HG03575 (cell line): ENCODE measurements at regions not wholly inside any gene's neighbourhood (a gene's known extent, or its start where the extent isn't known, plus 50 kb on each side); places are given as distances from the start of the nearest gene placed in this dataset.

Source experiments
- ATAC-seq: cut with Tn5 transposase; IDR thresholded peaks from one replicate; pipeline ENCODE4 v1.9.1; 2021; ENCODE audit not compliant: unreplicated experiment, insufficient number of reproducible peaks, low FRiP score; ENCODE audit errors: extremely low read depth

DNA sequence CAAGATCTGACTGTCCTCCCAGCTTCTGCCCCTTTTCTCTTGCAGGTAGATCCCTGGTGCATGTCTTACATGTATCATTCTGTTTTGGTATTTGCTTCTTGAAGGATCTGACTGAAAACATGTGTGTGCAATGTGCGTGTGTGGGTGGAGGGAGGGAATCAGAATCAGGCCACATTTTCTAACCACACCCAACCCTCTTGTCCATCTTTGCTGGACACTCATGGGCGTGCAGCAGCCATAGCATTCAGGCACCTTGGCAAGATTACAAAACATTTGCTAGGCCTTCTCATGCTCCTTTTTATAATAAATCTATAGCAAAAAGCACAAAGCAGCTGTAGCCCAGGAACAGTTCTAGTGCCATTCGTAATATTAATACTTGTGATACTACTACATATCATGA is 233.6 kb upstream of the E2F7 start:
- ATAC-seq: no peak

DNA sequence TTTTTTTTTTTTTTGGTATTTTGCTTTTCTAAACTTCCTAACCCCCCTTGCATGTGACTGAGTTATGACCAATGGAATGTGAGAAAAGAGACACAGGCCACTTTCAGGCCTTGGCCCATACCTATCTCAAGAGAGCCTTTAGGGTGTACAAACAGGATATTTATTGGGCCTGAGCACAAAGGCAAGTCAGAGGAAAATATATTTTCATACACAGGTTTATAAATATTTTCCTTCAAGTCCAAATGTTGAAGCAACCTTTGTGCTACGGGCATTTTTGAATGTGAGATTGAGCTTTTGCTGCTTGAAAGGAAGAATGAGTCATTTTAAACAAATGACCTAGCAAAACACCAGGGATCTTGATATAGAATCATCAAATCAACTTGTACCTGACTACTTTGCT is 228.6 kb upstream of the E2F7 start:
- no peak for ATAC-seq

DNA sequence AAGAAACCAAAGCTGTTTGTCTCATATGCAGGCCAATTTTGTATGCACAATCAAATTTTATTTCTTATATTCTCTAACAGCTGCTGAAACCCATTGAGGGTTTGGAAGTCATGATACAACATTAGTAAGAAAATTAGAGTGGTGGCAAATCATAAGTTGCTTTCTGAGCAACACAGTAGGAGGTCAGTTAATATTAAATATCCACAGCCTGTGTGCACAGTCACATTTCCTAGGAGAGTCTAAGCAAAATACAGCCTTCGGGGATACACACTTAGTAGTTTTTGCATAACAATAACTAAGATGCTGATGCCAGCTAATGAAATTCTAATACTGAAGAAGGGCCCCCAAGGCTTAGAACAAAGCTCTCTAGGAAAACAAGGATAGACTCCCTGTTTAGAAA is 209.6 kb upstream of the E2F7 start:
- no peak for ATAC-seq

DNA sequence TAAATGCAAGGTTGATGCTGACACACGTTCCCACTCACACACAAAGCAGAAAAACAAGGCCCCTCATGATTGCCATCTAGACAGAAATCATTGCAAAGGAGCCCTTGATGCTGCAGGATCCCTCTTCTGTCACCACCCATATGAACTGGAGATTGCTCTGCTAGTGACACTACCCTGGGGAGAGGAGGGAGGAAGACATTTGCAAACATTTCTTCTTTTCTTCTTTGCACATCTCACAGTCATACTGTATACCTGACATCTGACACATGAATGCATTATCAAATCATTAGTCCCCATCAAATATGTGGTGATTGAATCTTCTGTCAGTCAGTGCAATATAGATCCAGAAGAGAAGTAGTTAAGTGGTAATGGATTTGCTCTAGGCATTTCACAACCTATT is 208.5 kb upstream of the E2F7 start:
- no peak for ATAC-seq

DNA sequence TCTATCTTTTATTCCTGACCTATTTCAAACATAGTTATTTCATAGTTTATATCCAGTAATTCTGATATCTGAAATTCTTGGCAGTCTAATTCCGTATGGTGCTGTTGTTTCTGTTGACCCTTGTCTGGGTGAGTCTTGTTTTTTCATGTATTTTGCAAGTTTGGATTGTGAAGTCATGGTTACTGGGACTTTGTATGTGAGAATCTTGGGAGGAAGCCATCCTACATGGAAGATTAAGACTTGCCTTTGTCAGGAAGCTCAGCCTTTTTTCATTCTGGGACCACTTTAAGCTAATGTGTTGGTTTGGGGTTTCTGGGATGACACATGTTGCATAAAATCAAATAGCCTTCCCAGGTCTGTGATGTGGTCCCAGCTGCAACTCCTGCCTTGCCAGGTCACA is 191.6 kb upstream of the E2F7 start:
- ATAC-seq: no peak

DNA sequence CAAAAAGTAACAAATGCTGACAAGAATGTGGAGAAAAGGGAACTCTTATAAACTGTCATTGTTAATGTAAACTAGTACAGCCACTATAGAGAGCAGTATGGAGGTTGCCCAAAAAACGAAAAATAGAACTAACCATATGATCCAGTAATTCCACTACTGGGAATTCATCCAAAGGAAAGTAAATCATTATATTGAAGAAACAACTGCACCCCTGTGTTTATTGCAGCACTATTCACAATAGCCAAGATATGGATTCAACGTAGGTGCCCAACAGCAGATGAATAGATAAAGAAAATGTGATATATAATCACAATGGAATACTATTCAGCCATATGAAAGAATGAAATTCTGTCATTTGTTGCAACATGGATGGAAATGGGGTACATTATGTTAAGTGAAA is 188.0 kb upstream of the E2F7 start:
- no peak for ATAC-seq

DNA sequence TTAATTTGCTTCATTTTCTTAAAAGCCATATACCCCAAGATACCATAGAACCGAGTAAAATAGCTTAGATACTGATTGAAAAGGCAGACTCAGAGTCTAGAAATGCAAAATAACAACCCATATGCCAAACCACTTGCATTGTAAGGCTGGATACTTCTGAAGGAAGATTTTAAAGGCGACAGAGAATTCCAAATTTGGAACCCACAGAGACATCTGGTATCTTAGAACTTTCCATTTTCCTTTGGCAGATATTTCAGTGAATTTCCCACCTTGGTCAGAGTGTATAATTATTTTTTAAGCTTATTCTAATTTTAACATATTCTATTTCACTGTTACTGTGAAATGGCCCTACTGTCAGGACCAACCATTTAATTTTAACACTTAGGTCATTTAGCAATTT is 186.4 kb upstream of the E2F7 start:
- no peak for ATAC-seq

DNA sequence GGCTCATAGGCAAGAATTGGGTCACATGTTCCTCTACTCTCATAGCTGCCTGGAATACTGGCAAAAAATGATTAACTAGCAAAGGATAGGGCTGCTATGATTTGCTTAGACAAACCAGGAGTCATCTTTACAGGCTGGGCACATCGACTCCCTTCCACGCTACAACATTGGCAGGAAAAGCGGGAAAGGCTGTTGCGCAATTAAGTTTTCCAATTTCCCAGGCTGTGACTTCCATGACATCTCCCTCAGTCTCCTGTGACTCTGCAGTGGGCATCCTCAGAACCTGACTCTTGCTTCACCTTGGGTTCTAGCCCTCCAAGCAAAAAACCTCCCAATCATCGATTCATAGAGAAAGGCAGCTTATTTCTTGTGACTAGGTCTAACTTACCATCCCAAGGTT is 184.5 kb upstream of the E2F7 start:
- ATAC-seq: no peak

DNA sequence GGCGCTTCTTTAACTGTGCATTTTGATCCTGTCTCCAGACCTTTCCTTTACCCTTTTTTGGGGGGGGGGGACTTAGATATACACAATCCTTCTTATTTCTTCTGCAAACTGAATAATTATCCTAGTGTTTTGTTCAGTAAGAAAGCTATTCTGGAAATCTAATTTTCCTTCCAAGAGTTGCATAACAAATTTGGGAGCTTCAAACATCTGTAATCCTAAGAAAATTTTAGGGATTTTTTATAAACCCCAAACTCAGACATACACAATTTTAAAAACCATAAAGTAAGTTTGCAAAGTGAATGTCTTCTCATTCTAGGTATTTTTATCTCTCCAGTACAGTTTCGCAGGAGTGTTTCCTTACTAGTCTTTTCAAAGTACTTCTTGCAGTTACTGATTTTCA is 182.7 kb upstream of the E2F7 start:
- ATAC-seq: no peak

DNA sequence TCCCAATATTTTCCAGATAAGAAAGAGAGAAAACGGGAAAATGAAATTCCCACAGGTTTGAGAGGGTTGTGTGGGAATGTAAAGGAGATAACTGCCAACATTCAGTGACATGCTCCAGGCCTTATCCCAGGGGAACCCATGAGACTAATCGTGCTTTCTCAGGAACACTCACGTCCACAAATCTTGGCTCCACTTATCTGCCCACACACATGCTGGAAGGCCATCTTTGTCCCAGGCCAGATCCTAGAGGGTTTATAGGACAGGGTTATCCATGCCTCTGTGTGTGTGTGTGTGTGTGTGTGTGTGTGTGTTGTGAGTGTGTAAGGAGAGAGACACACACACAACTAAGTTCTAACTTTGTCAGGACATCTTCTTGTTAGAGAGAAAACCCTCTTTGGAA is 182.2 kb upstream of the E2F7 start:
- ATAC-seq: no peak

DNA sequence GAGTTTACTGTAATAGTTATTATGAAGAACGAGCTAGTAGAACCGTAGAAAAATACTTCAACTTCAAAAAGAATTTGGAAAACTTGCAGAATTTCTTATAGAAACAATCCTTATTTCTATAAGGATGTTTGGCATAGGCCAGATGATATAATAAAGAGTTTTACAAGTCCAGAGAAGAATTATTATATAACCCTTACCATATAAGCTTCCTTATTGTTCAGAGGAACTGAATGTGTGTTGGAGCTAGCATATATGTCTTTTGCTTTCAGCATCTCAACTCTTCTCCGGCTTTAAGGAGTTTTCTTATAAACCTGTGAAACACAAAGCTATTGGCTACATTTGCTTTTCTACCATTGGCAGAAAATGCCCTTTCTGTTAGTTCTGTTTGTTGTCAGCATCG is 178.0 kb upstream of the E2F7 start:
- ATAC-seq: no peak

DNA sequence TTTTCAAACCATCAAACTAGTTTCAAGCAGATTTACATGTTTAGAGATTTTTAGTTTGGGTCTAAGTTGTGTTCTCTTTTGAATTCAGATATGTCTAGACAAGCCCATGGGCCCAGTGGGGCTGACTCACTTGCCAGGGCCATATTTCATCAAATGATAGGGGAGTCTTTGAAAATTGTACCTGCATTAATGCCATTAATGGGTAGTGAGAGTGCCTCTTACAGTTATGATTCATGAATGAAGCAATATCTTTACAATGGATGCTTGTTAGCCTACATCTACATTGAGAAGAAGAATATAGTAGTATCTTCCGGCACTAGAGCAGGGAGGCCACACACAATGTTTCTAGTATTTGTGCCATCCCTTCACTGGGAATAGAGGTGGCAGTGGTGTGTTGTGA is 174.2 kb upstream of the E2F7 start:
- no peak for ATAC-seq

DNA sequence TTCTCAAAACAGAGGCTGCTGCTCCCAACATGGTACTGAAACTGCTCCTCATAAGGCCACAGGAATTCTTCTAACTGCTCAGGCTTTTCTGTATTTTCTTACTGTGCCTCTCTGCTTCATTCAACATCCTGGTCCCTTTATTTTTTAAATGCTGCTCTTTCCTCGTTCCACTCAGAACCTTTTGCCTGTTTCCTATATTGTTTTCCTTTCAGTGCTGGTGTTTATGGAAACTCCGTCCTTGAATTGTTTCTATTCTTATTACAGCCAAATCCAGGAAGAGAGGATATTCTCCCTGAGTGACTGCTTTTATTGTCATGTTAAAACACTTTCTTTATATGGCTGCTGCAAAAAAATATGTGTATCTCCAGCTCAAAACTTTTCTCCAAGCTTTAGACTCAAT is 173.0 kb upstream of the E2F7 start:
- no peak for ATAC-seq

DNA sequence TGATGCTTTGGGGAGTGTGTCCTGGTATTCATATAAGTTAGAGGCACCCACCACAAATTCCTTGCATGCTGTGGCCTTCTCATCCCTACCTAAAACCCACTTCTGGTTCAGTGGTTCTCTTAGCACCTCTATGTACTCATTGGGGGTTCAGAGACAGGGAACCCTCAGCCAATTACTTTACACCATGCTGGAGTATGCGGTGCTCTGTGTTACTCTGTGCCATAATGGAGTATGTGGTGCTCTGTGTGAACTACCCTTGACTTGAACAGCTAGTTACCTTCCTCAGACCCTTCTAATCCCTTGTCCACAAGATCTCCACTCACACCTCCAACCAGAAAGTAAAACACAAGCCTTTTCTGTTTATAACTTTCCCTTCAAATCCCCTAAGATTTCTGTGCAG is 172.5 kb upstream of the E2F7 start:
- ATAC-seq: no peak

DNA sequence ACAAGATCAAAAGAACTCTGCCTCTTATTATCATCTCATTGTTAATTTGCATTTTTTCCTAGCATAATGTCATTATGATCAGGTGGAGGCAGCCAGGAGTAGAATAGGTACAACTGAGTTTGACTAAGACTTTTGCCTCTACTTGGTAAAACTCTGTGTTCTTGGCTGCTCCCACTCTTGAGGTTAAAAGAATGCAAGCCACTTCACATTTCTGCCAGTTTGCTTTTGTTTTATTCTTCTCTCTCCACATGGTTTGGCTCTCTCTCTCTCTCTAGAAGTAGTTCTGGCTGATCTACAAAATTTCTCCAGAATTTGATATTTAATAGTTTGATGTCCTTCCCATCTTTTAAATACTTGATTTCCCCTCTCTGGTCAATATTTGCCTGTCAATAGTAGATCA is 170.7 kb upstream of the E2F7 start:
- no peak for ATAC-seq

DNA sequence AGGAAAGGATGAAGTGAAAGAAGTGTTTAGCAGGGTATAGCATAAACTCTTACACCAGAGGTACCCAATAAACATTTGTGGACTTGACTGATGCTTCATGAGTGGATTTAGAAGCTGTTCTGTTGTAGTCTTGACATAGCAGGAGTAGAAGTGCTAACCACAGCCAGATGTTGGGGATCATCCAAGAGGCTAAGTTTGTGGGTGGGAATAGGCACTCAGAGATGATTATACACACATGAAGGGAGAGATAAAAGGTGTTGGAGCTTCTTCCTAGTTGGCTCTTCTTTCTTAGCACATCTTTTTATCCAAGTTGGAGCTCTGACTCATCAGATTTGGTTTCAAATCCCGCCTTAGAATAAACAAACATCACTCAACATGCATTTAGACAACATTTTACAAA is 166.7 kb upstream of the E2F7 start:
- ATAC-seq: no peak

DNA sequence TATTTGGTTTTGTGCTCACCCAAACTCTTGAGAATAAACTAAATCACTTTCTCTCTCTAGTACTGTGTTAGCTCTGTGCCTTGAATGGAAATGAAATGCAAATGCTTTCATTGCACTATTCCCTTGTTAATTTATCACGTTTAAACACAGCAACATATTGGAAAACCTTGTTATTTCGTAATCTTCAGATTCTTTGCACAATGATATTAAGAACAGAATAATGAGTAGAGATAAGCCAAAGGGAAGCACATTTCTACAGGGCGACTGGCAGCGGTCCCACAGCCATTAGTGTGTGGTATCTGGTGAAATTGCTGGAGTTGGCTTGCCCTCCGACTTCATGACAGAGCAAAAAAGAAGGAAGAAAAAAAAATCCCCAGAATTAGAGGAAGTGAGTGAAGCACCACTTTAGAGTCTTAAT is 166.1 kb upstream of the E2F7 start:
- no peak for ATAC-seq

DNA sequence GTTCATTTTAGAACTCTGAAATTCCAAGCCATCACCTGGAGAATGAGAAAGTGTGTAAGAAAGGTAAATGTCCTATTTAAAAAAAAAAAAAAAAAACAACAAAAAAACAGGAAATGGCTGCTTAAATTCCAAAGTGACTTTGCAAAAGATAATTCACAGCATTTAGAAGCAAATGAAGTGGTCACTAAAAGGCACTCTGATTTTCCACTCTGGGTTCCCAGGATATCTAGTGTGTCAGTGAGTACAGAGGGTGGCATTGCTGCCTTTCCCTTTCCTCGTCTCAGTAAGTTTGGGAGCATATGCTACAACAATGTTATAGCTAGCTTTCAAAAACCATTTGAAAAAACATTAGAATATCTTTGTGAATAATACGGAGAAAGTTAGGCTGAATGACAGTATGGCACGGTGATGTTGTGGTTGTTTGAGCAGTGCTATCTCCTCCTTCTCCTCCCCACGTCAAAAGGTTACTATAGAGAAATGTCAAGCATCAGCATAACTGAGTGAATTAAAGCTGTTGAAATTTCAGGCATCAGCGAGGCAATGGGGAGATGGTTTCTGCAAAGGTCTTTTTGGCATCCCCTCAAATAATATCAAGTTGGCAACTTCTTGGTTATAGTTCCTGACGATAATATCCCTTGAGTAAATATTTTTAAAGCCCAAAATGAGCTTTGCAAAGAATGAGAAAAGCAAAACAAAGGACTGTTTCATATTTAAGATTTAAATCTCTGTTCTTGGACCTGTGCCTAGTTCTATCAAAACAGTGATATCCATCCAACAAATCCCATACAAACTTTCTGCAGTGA is 164.5 kb upstream of the E2F7 start:
- no peak for ATAC-seq

DNA sequence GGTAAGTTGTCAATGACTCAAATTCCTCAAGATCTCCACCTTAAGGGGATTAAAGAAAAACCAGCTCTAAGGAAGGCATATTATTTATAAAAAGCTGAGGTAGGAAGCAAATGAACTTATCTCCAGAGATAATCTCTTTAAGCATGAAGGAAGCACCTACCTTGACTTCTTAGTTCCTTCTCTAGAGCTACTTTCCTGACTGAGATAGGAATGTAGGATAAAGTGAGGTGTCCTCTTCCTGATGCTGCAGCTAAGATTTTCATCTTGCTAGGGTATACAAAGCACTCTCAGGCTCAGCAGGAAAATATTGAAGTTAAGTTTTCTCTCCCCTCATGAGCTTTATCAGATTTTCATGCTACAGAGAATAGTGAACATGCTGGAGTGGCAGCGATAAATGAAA is 163.0 kb upstream of the E2F7 start:
- no peak for ATAC-seq

DNA sequence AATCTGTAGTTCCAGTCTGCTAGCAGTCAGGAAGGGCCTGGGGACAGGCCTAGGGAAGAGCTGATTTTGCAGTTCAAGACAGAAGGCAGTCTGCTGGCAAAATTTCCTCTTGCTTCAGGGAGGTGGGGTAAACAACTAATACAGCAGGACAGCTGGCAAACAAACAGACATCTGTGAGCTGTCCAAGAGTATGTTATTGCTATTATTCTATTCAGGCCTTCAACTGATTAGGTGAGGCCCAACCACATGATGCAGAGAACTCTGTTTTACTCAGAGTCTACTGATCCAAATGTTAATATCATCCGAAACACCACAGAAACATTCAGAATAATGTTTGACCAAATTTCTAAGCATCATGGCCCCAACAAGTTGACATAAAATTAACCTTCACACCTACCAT is 161.0 kb upstream of the E2F7 start:
- ATAC-seq: no peak

DNA sequence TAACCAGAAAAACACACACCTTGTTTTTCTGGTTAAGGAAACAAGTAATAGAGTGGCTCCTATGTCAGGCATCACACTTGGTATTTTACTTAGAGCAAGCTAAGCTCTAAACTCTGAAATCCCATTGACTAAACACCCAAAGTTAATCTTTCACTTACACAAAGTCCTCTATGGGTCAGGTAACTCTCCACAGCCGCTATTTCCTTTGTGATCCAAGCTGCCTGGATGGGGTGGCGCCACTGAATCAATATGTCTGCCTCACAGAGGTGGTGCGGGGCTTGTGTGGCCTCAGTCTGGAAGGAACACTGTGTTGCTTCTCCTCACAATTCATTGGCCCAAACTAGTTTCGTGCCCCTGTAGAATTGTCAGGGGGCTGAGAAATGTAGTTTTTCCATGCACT is 160.0 kb upstream of the E2F7 start:
- no peak for ATAC-seq
